ES-I3 (cell line): ENCODE measurements at regions not wholly inside any gene's neighbourhood (a gene's known extent, or its start where the extent isn't known, plus 50 kb on each side); places are given as distances from the start of the nearest gene placed in this dataset.
A peak's percentile ranks its signal among the peaks of the same experiment; 100 is the strongest.

Experiments used
- H3K36me3 ChIP-seq: 2 replicates; pipeline ENCODE4 v1.6.1; 2013; ENCODE audit warnings: mild to moderate bottlenecking, low read length, control low read depth, moderate library complexity; ENCODE audit not compliant: insufficient read depth
- H3K4me1 ChIP-seq: 2 replicates; pipeline ENCODE4 v1.6.1; 2013; ENCODE audit warnings: mild to moderate bottlenecking, control low read depth, low read length; ENCODE audit not compliant: insufficient read depth
- H3K9ac ChIP-seq: 2 replicates; pipeline ENCODE4 v1.6.1; 2013; ENCODE audit warnings: low read depth, mild to moderate bottlenecking, low read length, moderate library complexity
- H3K9me3 ChIP-seq: 2 replicates; pipeline ENCODE4 v1.6.1; 2013; ENCODE audit warnings: mild to moderate bottlenecking, low read length, moderate library complexity; ENCODE audit not compliant: control insufficient read depth, insufficient read depth

DNA sequence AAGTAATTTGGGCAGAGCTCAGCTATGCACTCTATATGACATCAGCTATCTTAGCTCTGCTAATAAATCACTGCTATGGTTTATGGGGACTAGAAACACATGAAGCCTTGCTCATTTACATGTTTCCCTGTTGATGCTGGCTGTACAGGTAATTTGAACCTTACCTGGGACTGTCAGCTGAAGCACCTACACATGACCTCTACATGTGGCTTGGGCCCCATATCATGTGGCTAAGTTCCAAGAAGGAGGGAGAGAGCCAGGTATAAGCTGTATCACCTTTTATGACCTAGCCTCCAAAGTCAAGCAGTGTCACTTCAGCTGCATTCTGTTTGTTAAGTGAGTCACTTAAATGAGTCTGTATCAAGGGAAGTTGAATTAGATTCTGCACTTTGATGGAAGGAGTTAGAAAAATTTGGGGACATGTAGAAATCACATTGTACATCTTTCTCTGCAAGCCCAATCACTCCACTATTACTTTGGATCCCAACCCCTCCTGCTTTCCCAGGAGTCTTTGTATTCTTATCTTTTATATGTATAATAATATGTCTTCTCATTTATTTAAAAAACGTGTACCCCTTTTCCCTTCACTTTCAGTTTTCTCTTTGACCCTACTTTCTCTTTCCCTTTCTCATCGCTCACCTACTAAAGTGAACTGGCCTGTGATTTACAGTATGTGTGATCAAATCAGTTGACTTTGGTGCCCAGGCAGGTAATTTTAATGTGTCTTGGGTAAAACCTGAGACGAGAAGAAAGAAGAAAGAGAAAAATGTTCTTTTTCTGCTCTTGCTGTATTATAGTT is 53.4 kb upstream of the PRKACB start:
- Histone ChIP-seq H3K9me3 (no peaks in the 10 kb centered on the region; the same call in 1 of the 2 replicates), H3K36me3 (no peaks in the 10 kb centered on the region), H3K9ac (no peak overlapping the region), H3K4me1 (no peaks in the 10 kb centered on the region)

DNA sequence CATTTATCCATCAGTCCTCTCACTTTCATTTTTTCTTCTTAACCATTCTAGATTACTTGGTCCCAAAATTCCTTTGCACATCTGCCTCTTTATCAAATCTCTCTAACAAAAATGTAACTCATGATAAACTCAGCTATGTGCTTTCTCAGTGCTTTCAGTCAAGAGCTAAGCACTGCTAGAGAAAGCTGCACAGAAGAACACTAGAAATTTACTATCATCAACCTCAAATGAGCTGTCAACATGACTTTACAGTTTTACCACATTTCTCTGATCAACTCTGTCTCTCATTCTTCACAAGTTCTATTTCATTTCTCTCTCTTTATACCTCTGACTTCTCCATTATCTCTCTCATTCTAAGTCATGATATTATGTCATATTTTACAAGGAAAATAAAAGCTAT is 54.2 kb upstream of the PRKACB start:
- H3K36me3 ChIP-seq, result no peaks in the 10 kb centered on the region

GRCh38 chr1:84089465-84089864 is 54.6 kb upstream of the PRKACB start:
- Histone ChIP-seq H3K4me1 (no peaks in the 10 kb centered on the region), H3K36me3 (no peaks in the 10 kb centered on the region), H3K9ac (no peak overlapping the region), H3K9me3 (no peaks in the 10 kb centered on the region)

More for the DNA sequence above, 54.2 kb upstream of the PRKACB start:
- H3K4me1 ChIP-seq, result no peaks in the 10 kb centered on the region
- no peak overlapping the region for H3K9ac ChIP-seq
- H3K9me3 ChIP-seq, result no peaks in the 10 kb centered on the region

DNA sequence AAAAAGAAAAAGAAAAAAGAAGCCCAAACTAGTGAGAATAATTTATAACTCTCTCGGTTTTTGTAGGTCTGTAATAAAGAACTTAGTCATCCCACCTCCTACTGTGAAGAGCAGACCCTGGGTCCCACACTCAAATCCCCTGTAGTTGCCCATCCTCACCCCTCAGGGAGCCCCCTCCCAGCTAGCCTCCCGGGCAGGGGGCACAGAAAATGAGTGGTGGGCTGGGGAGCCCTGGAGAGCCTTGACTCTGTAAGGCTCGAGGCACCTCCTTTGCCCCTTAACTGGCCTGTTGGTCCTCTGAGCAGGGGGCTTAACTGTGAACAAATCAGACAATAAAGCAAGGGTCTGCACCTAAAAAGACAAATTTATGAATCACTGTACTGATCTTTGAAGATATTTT is 57.5 kb upstream of the PRKACB start:
- Histone ChIP-seq H3K9me3 (no peaks in the 10 kb centered on the region), H3K9ac (no peak overlapping the region), H3K4me1 (no peaks in the 10 kb centered on the region), H3K36me3 (no peaks in the 10 kb centered on the region)

GRCh38 chr1:84086189-84086588 is 57.9 kb upstream of the PRKACB start:
- no peaks in the 10 kb centered on the region for H3K4me1 ChIP-seq
- no peaks in the 10 kb centered on the region for H3K9me3 ChIP-seq
- H3K9ac ChIP-seq, result no peak overlapping the region
- H3K36me3 ChIP-seq, result no peaks in the 10 kb centered on the region

DNA sequence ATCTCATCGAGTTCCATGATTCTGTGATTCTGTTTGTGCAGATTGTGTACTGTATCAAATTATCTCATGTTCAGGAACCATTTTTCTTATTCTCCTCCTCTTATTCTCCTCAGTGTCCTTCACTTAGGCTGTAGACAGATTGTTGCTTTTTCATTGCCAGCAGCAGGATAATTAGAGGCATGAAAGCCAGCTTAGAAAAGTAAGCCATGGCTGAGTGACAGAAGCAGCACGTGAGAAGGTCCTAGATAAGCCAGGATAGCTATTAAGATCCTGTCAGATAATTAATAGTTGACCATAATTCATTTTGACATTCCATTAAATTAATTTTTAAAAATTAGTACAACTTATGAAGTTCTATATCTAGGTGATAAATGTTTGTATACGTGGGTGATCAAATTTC is 60.8 kb upstream of the PRKACB start:
- Histone ChIP-seq H3K9ac (no peak overlapping the region), H3K36me3 (no peaks in the 10 kb centered on the region), H3K9me3 (no peaks in the 10 kb centered on the region), H3K4me1 (no peaks in the 10 kb centered on the region; the same call in 1 of the 2 replicates)

- Histone ChIP-seq H3K36me3 (no peaks in the 10 kb centered on the region), H3K4me1 (no peaks in the 10 kb centered on the region; the same call in 1 of the 2 replicates), H3K9me3 (no peaks in the 10 kb centered on the region; the same call in 1 of the 2 replicates), H3K9ac (peak overlapping the region; percentile 100)
Measured at GRCh38 chr1:84078842-84079202, 65.2 kb upstream of the PRKACB start.

- H3K36me3 ChIP-seq, result no peaks in the 10 kb centered on the region
Measured at GRCh38 chr1:84078108-84078841, 65.8 kb upstream of the PRKACB start.

DNA sequence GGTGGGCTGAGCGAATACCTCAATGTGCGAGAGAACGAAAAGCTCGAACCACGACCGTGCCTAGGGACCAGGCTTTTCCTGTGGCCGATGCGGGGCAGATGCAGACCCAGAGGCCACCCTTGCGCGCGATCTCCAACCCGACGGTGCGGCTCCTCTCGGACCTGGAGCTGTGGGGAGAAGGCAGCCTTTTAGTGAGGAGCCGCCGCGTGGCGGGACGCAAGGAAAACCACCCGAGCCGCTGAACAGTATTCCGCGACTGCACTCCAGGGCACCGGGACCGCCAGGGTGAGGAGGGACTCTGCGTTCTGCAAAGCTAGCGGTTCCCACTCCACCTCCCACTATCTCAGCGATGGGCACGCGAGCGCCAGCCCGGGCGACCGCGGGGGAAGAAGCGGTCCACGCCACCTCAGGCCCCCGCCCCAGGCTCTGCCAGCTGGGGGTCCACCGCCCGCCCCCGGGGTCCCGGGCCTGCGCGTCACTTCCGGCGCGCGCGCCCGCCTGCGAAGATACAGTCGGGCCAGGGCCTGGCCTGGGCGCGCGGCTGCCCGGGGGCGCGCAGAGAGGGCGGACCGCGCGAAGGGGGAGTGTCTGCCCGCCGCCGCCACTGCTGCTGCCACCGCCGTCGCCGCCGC is 66.5 kb upstream of the PRKACB start:
- Histone ChIP-seq H3K4me1 (no peaks in the 10 kb centered on the region; the same call in 1 of the 2 replicates), H3K9ac (peak overlapping the region; percentile 100), H3K9me3 (no peaks in the 10 kb centered on the region; the same call in 1 of the 2 replicates)

More at GRCh38 chr1:84078108-84078841, 65.8 kb upstream of the PRKACB start:
- Histone ChIP-seq H3K4me1 (no peaks in the 10 kb centered on the region; the same call in 1 of the 2 replicates), H3K9ac (peak overlapping the region; percentile 100), H3K9me3 (no peaks in the 10 kb centered on the region; the same call in 1 of the 2 replicates)

GRCh38 chr1:84073266-84073665 is 70.8 kb upstream of the PRKACB start:
- Histone ChIP-seq H3K36me3 (no peaks in the 10 kb centered on the region), H3K9me3 (no peaks in the 10 kb centered on the region; the same call in 1 of the 2 replicates), H3K4me1 (no peaks in the 10 kb centered on the region), H3K9ac (no peak overlapping the region)

More for the DNA sequence above, 66.5 kb upstream of the PRKACB start:
- H3K36me3 ChIP-seq, result no peaks in the 10 kb centered on the region

GRCh38 chr1:84069236-84069845 is 70.4 kb upstream of the TTLL7 start:
- no peak overlapping the region for H3K9ac ChIP-seq
- H3K36me3 ChIP-seq, result no peaks in the 10 kb centered on the region
- H3K9me3 ChIP-seq, result peaks cover 5% of the 10 kb centered on the region
- H3K4me1 ChIP-seq, result no peaks in the 10 kb centered on the region

DNA sequence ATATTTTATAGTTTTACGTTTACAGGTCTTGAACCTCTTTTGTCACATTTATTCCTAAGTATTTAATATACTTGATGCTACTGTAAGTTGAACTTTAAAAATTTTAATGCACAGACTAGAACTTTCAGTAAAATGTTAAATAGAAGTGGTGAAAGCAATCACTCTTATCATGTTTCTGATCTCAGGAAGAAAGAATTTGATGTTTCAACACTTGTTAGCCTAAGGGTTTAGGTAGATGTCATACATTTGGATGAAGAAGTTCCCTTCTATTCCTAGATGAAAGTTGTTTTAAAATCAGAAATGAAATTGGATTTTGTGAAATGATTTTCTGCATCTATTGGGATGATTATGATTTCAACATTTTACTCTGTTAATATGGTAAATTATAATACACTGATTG is 63.6 kb upstream of the TTLL7 start:
- Histone ChIP-seq H3K9me3 (peaks cover 4% of the 10 kb centered on the region), H3K4me1 (no peaks in the 10 kb centered on the region), H3K9ac (no peak overlapping the region), H3K36me3 (no peaks in the 10 kb centered on the region)

DNA sequence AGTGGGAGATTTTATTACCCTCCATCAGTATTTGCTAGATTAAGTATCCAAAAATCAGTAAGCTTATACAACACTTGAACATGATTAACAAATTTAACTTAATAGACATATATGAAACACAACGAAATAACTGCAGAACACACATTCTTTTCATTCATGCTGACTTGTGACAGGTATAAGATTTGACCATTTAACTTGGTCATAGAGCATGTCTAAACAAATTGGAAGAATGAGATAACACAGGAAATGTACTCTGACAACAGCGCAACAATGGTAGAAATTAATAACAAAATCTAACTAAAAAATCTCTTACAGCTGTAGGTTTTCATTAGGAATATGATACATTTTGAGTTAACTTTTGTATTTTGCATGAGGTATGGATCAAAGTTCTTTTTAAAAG is 62.4 kb upstream of the TTLL7 start:
- Histone ChIP-seq H3K9ac (no peak overlapping the region), H3K4me1 (no peaks in the 10 kb centered on the region), H3K36me3 (no peaks in the 10 kb centered on the region), H3K9me3 (no peaks in the 10 kb centered on the region)

GRCh38 chr1:84060781-84061180 is 61.8 kb upstream of the TTLL7 start:
- H3K36me3 ChIP-seq, result no peaks in the 10 kb centered on the region
- H3K4me1 ChIP-seq, result no peaks in the 10 kb centered on the region
- H3K9ac ChIP-seq, result no peak overlapping the region
- H3K9me3 ChIP-seq, result no peaks in the 10 kb centered on the region
